CD14-positive monocyte (primary cell): ENCODE measurements at regions not wholly inside any gene's neighbourhood (a gene's known extent, or its start where the extent isn't known, plus 50 kb on each side); places are given as distances from the start of the nearest gene placed in this dataset.

ENCODE experiments used
- DNase-seq, 3 donors: peaks; one replicate each; pipeline ENCODE4 v3.0.0-alpha.2; 2011 to 2022
- H2AFZ ChIP-seq: 2 replicates; pipeline ENCODE4 v1.6.0; 2012; ENCODE audit warnings: mild to moderate bottlenecking, low read depth, low read length, inconsistent platforms; ENCODE audit not compliant: insufficient read depth, poor library complexity, severe bottlenecking
- H3K27ac ChIP-seq, 2 donors: 1 replicate in 1 of 2; 2 replicates in 1 of 2; pipeline ENCODE4 v1.5.1; 2012 to 2013; ENCODE audit warnings: low read length in 2 of 2, control low read depth in 1 of 2, inconsistent platforms in 1 of 2, low read depth in 1 of 2, mild to moderate bottlenecking in 1 of 2
- H3K27me3 ChIP-seq, 2 donors: one replicate each; pipeline versions ENCODE4 v1.6.0 to v1.6.1; 2011 to 2013; ENCODE audit warnings: low read length in 2 of 2; ENCODE audit not compliant: control insufficient read depth in 2 of 2, insufficient read depth in 2 of 2
- H3K36me3 ChIP-seq, 2 donors: replicated peaks in 1 of 2; 1 replicate in 1 of 2; 2 replicates in 1 of 2; pipeline versions ENCODE4 v1.5.1 to v1.6.1; 2012 to 2013; ENCODE audit warnings: low read length in 2 of 2, control low read depth in 1 of 2, inconsistent platforms in 1 of 2, mild to moderate bottlenecking in 1 of 2; ENCODE audit not compliant: insufficient read depth in 2 of 2, control insufficient read depth in 1 of 2
- H3K4me1 ChIP-seq, 2 donors: 1 replicate in 1 of 2; 2 replicates in 1 of 2; pipeline versions ENCODE4 v1.5.1 to v1.6.1; 2012 to 2013; ENCODE audit warnings: low read length in 2 of 2, control low read depth in 1 of 2, inconsistent platforms in 1 of 2, mild to moderate bottlenecking in 1 of 2, moderate library complexity in 1 of 2; ENCODE audit not compliant: insufficient read depth in 2 of 2, control insufficient read depth in 1 of 2
- H3K4me2 ChIP-seq: replicated peaks from 2 replicates; pipeline ENCODE3; 2012; ENCODE audit warnings: low read length, moderate library complexity, mild to moderate bottlenecking; ENCODE audit not compliant: poor library complexity, severe bottlenecking; ENCODE audit errors: extremely low read depth
- H3K4me3 ChIP-seq, 3 experiments: fragments of 200-600 bp in 1 of 3; sonication (generic) in 1 of 3; replicated peaks in 1 of 3; 1 replicate in 2 of 3; 2 replicates in 1 of 3; pipeline ENCODE4 v1.5.1; 2011 to 2013; ENCODE audit warnings: low read length in 3 of 3, mild to moderate bottlenecking in 3 of 3, control low read depth in 2 of 3, low read depth in 2 of 3, inconsistent platforms in 1 of 3, moderate library complexity in 1 of 3
- H3K79me2 ChIP-seq: 2 replicates; pipeline ENCODE4 v1.6.0; 2012; ENCODE audit warnings: mild to moderate bottlenecking, control low read depth, inconsistent platforms, low read length, moderate library complexity; ENCODE audit not compliant: insufficient read depth
- H3K9ac ChIP-seq: 2 replicates; pipeline ENCODE4 v1.6.0; 2017; ENCODE audit warnings: low read length, mild to moderate bottlenecking; ENCODE audit not compliant: insufficient read depth, poor library complexity, severe bottlenecking
- H3K9me3 ChIP-seq, 2 donors: replicated peaks in 1 of 2; 1 replicate in 1 of 2; 2 replicates in 1 of 2; pipeline versions ENCODE4 v1.5.1 to v1.6.1; 2012 to 2013; ENCODE audit warnings: low read length in 2 of 2, control low read depth in 1 of 2; ENCODE audit not compliant: control insufficient read depth in 1 of 2, insufficient read depth in 1 of 2
- H4K20me1 ChIP-seq: 2 replicates; pipeline ENCODE4 v1.6.0; 2012; ENCODE audit warnings: mild to moderate bottlenecking, low read length, control low read depth, moderate library complexity; ENCODE audit not compliant: insufficient read depth
- H3K27ac Mint-ChIP-seq, 7 donors: one replicate each; pipeline ENCODE4 v1.8.0; 2020; ENCODE audit warnings: mild to moderate bottlenecking in 7 of 7, mixed read lengths in 7 of 7, moderate library complexity in 6 of 7, inconsistent platforms in 2 of 7
- H3K27me3 Mint-ChIP-seq, 3 donors: one replicate each; pipeline ENCODE4 v1.8.0; 2021 to 2022; ENCODE audit warnings: low read depth in 3 of 3, mild to moderate bottlenecking in 3 of 3, mixed read lengths in 3 of 3, moderate library complexity in 3 of 3, inconsistent platforms in 1 of 3
- H3K36me3 Mint-ChIP-seq, 2 donors: one replicate each; pipeline ENCODE4 v1.8.0; 2020; ENCODE audit warnings: mixed read lengths in 2 of 2, inconsistent platforms in 1 of 2, mild to moderate bottlenecking in 1 of 2
- H3K4me1 Mint-ChIP-seq: one replicate; pipeline ENCODE4 v1.8.0; 2020; ENCODE audit warnings: mild to moderate bottlenecking, mixed read lengths
- H3K4me3 Mint-ChIP-seq, 2 donors: one replicate each; pipeline ENCODE4 v1.8.0; 2020; ENCODE audit warnings: mild to moderate bottlenecking in 2 of 2, mixed read lengths in 2 of 2, moderate library complexity in 1 of 2
- H3K9me3 Mint-ChIP-seq, 7 donors: one replicate each; pipeline ENCODE4 v1.8.0; 2020 to 2022; ENCODE audit warnings: mixed read lengths in 7 of 7, mild to moderate bottlenecking in 6 of 7, moderate library complexity in 6 of 7, inconsistent platforms in 2 of 7
- WGBS: methylation state at CpG from one replicate; pipeline ENCODE4 v1.1.5; 2013; ENCODE audit warnings: missing lambda C conversion rate; ENCODE audit not compliant: insufficient coverage; 5-methylcytosine and 5-hydroxymethylcytosine counted together
- intact Hi-C, 2 donors: fragments of 100-400 bp; cut with micrococcal nuclease; formaldehyde crosslinking; loops; one replicate each; pipeline versions ENCODE4 v1.15.0 to v1.15.1; 2023
- TF ChIP-seq, protein P1 (sequence below): fragments of 200-600 bp; IDR thresholded peaks from one replicate; pipeline ENCODE4 v1.8.0; 2022; ENCODE audit warnings: antibody characterized with exemption, mild to moderate bottlenecking

- Histone ChIP-seq H3K27ac (no peak overlapping the region), H3K9me3 (no peaks in the 10 kb centered on the region), H3K4me1 (no peaks in the 10 kb centered on the region), H3K36me3 (no peaks in the 10 kb centered on the region), H3K79me2 (no peaks in the 10 kb centered on the region), H3K4me2 (no peak overlapping the region), H3K4me3 (no peak overlapping the region), H3K27me3 (no peaks in the 10 kb centered on the region), H3K9ac (no peak overlapping the region), H2AFZ (no peak overlapping the region), H4K20me1 (no peaks in the 10 kb centered on the region)
- no peak for DNase-seq
- Mint-ChIP-seq H3K9me3 (peaks cover 0 to 3% (median 0%) of the 10 kb centered on the region in 7 donors), H3K4me1 (no peaks in the 10 kb centered on the region), H3K27ac (no peak overlapping the region), H3K36me3 (no peaks in the 10 kb centered on the region), H3K4me3 (no peak overlapping the region), H3K27me3 (peaks cover 0 to 8% (median 4%) of the 10 kb centered on the region in 3 donors)
- TF ChIP-seq, protein P1, sequence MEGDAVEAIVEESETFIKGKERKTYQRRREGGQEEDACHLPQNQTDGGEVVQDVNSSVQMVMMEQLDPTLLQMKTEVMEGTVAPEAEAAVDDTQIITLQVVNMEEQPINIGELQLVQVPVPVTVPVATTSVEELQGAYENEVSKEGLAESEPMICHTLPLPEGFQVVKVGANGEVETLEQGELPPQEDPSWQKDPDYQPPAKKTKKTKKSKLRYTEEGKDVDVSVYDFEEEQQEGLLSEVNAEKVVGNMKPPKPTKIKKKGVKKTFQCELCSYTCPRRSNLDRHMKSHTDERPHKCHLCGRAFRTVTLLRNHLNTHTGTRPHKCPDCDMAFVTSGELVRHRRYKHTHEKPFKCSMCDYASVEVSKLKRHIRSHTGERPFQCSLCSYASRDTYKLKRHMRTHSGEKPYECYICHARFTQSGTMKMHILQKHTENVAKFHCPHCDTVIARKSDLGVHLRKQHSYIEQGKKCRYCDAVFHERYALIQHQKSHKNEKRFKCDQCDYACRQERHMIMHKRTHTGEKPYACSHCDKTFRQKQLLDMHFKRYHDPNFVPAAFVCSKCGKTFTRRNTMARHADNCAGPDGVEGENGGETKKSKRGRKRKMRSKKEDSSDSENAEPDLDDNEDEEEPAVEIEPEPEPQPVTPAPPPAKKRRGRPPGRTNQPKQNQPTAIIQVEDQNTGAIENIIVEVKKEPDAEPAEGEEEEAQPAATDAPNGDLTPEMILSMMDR: no peak
- intact Hi-C loops: no loop called here
- WGBS: 91% methylated on average over 5 of the region's 9 CpGs
Observed at GRCh38 chr22:48147831-48148230, 1385.4 kb downstream of the TBC1D22A start.

- DNase-seq: no peak
- H4K20me1 ChIP-seq: no peaks in the 10 kb centered on the region
- no peak overlapping the region for H3K4me2 ChIP-seq
- intact Hi-C loops: no loop called here
- no peaks in the 10 kb centered on the region for H3K4me1 ChIP-seq
- H3K27me3 ChIP-seq: no peaks in the 10 kb centered on the region
- Mint-ChIP-seq H3K27me3 (peaks cover 0 to 8% (median 2%) of the 10 kb centered on the region in 3 donors), H3K4me3 (no peak overlapping the region), H3K4me1 (no peaks in the 10 kb centered on the region), H3K27ac (no peak overlapping the region), H3K36me3 (no peaks in the 10 kb centered on the region), H3K9me3 (peaks cover 0 to 3% (median 0%) of the 10 kb centered on the region in 7 donors)
- H3K36me3 ChIP-seq: no peaks in the 10 kb centered on the region
- WGBS: 36% methylated on average over 3 of the region's 4 CpGs
- H3K27ac ChIP-seq: no peak overlapping the region
- no peak overlapping the region for H3K9ac ChIP-seq
- H2AFZ ChIP-seq: no peak overlapping the region
- no peaks in the 10 kb centered on the region for H3K79me2 ChIP-seq
- no peaks in the 10 kb centered on the region for H3K9me3 ChIP-seq
- no peak overlapping the region for H3K4me3 ChIP-seq
- TF ChIP-seq, protein P1: no peak
Observed at GRCh38 chr22:48147404-48147803, 1385.0 kb downstream of the TBC1D22A start.
